SU-DHL-6 (cell line): ENCODE measurements at regions not wholly inside any gene's neighbourhood (a gene's known extent, or its start where the extent isn't known, plus 50 kb on each side); places are given as distances from the start of the nearest gene placed in this dataset.
A peak's percentile ranks its signal among the peaks of the same experiment; 100 is the strongest.

Experiments
- H2AFZ ChIP-seq: fragments of 200-600 bp; sonication (generic); 2 replicates; pipeline ENCODE4 v1.6.1; 2014; ENCODE audit warnings: low read depth, mild to moderate bottlenecking, moderate library complexity, mixed read lengths, antibody characterized with exemption, low read length; ENCODE audit not compliant: severe bottlenecking
- H3F3A ChIP-seq: fragments of 200-600 bp; shearing (Covaris generic); 2 replicates; pipeline ENCODE4 v1.6.0; 2016; ENCODE audit warnings: antibody characterized with exemption, mild to moderate bottlenecking; ENCODE audit not compliant: insufficient read depth
- H3K27ac ChIP-seq: fragments of 200-600 bp; sonication (generic); 2 replicates; pipeline ENCODE4 v1.5.1; 2016; ENCODE audit warnings: low read depth, mild to moderate bottlenecking, low read length, moderate library complexity, mixed read lengths
- H3K27me3 ChIP-seq: fragments of 200-600 bp; sonication (generic), shearing (Covaris generic); 2 replicates; pipeline ENCODE4 v1.6.0; 2014; ENCODE audit warnings: mild to moderate bottlenecking, low read length
- H3K36me3 ChIP-seq: fragments of 200-600 bp; sonication (generic); 2 replicates; pipeline ENCODE4 v1.6.1; 2014; ENCODE audit warnings: mild to moderate bottlenecking, low read length, mixed read lengths
- H3K4me2 ChIP-seq: fragments of 300-600, 200-600 bp; shearing (Covaris generic), sonication (generic); 2 replicates; pipeline ENCODE4 v1.6.0; 2014; ENCODE audit warnings: low read length, low read depth, mild to moderate bottlenecking; ENCODE audit not compliant: poor library complexity, severe bottlenecking
- H3K4me3 ChIP-seq: fragments of 200-600 bp; sonication (generic); 2 replicates; pipeline ENCODE4 v1.5.1; 2014; ENCODE audit warnings: antibody characterized with exemption, low read length, mild to moderate bottlenecking, mixed read lengths; ENCODE audit not compliant: insufficient read depth, poor library complexity, severe bottlenecking
- H3K79me2 ChIP-seq: fragments of 200-600 bp; sonication (generic); 2 replicates; pipeline ENCODE4 v1.6.1; 2014; ENCODE audit warnings: mild to moderate bottlenecking, low read length, moderate library complexity; ENCODE audit not compliant: insufficient read depth
- H3K9ac ChIP-seq: fragments of 200-600 bp; sonication (generic); 2 replicates; pipeline ENCODE4 v1.7.0; 2014; ENCODE audit warnings: mild to moderate bottlenecking, low read length
- H3K9me2 ChIP-seq: fragments of 200-600 bp; sonication (generic); replicated peaks from 2 replicates; pipeline ENCODE4 v1.6.1; 2014; ENCODE audit warnings: low read length; ENCODE audit not compliant: insufficient read depth
- H3K9me3 ChIP-seq: fragments of 200-600 bp; sonication (generic); 2 replicates; pipeline ENCODE4 v1.6.1; 2014; ENCODE audit warnings: low read length, mixed read lengths; ENCODE audit not compliant: insufficient read depth
- H4K20me1 ChIP-seq: fragments of 200-600 bp; sonication (generic); 2 replicates; pipeline ENCODE4 v1.6.1; 2014; ENCODE audit warnings: low read depth, mild to moderate bottlenecking, antibody characterized with exemption, low read length, moderate library complexity, mixed read lengths
- CTCF ChIP-seq: fragments of 200-600 bp; sonication (generic); IDR thresholded peaks from one replicate; pipeline ENCODE4 v1.5.1; 2017; ENCODE audit warnings: antibody characterized with exemption, mild to moderate bottlenecking, low read length, moderate library complexity; ENCODE audit not compliant: insufficient read depth, poor library complexity, severe bottlenecking
- EZH2phosphoT487 ChIP-seq: fragments of 200-600 bp; sonication (generic), shearing (Covaris generic); conservative IDR thresholded peaks from 2 replicates; pipeline ENCODE4 v1.6.1; 2018; ENCODE audit warnings: mild to moderate bottlenecking, antibody characterized with exemption, low read length, moderate library complexity, mixed read lengths

- Histone ChIP-seq H3K9me2 (no peaks in the 10 kb centered on the region), H4K20me1 (no peaks in the 10 kb centered on the region), H3K9me3 (peaks cover 5% of the 10 kb centered on the region; the same call in 1 of the 2 replicates), H3K4me3 (no peak overlapping the region), H3F3A (no peaks in the 10 kb centered on the region), H3K79me2 (no peaks in the 10 kb centered on the region), H3K36me3 (no peaks in the 10 kb centered on the region), H3K27ac (peak overlapping the region; percentile 49; the same call in 1 of the 2 replicates), H3K27me3 (no peaks in the 10 kb centered on the region), H3K9ac (peak overlapping the region; percentile 21; the same call in 1 of the 2 replicates), H2AFZ (peak overlapping the region; percentile 83), H3K4me2 (peak overlapping the region; percentile 48)
- TF ChIP-seq EZH2phosphoT487 (no peak), CTCF (no peak)
These were observed 125.4 kb downstream of the PFKFB3 start for GRCh38 chr10:6327961-6328698.

GRCh38 chr10:6328699-6329423, 126.1 kb downstream of the PFKFB3 start:
- peak overlapping the region; percentile 48 for H3K4me2 ChIP-seq
- H3K9me2 ChIP-seq, result no peaks in the 10 kb centered on the region
- H3K27me3 ChIP-seq, result no peaks in the 10 kb centered on the region
- 0 out of 2 replicates have a peak, but pooled peaks cover under 1% of the 10 kb centered on the region for H3K36me3 ChIP-seq
- peak overlapping the region; percentile 21 for H3K9ac ChIP-seq
- peaks cover 10% of the 10 kb centered on the region; the same call in 1 of the 2 replicates for H3K9me3 ChIP-seq
- H3K27ac ChIP-seq, result peak overlapping the region; percentile 49
- TF ChIP-seq EZH2phosphoT487, result no peak
- TF ChIP-seq CTCF, result no peak
- H4K20me1 ChIP-seq, result no peaks in the 10 kb centered on the region
- H2AFZ ChIP-seq, result peak overlapping the region; percentile 83
- no peaks in the 10 kb centered on the region for H3F3A ChIP-seq
- peak overlapping the region; percentile 21 for H3K4me3 ChIP-seq
- no peaks in the 10 kb centered on the region for H3K79me2 ChIP-seq

GRCh38 chr10:6333086-6333485, 130.4 kb downstream of the PFKFB3 start:
- Histone ChIP-seq H3K27me3 (no peaks in the 10 kb centered on the region), H3K79me2 (no peaks in the 10 kb centered on the region), H3K4me2 (no peak overlapping the region), H3K9me3 (peaks cover 15% of the 10 kb centered on the region; the same call in 1 of the 2 replicates), H3K36me3 (peaks cover 5% of the 10 kb centered on the region; the same call in 1 of the 2 replicates), H4K20me1 (no peaks in the 10 kb centered on the region), H2AFZ (no peak overlapping the region), H3K27ac (no peak overlapping the region), H3K9me2 (no peaks in the 10 kb centered on the region), H3F3A (no peaks in the 10 kb centered on the region), H3K9ac (no peak overlapping the region), H3K4me3 (no peak overlapping the region)
- TF ChIP-seq EZH2phosphoT487, result no peak
- no peak for TF ChIP-seq CTCF
